ENCODE measurements at regions not wholly inside any gene's neighbourhood (a gene's known extent, or its start where the extent isn't known, plus 50 kb on each side); places are given as distances from the start of the nearest gene placed in this dataset.
"Not testable (repeated sequence)": the region's sequence is repeated elsewhere in the genome, so short reads cannot be mapped to it uniquely, and the experiment has no call there.

- H3K27ac ChIP-seq (ENCODE audit: low read length in 2 of 2) = not testable (repeated sequence)
- 83% methylated on average over 2 of the region's 4 CpGs for WGBS (ENCODE audit: insufficient coverage)
Observed at GRCh38 chr3:75500357-75500756, 163.8 kb upstream of the FRG2C start.

GRCh38 chr3:75502171-75502570 is 162.0 kb upstream of the FRG2C start:
- ATAC-seq (ENCODE audit: low read depth); H3K79me2 ChIP-seq (ENCODE audit: control insufficient read depth, insufficient read depth, low read length); H3K27me3 Mint-ChIP-seq; H3K27ac Mint-ChIP-seq; H3K9ac ChIP-seq (ENCODE audit: low read length); H3K27me3 ChIP-seq (replicated peaks in 1 of 4; ENCODE audit: control extremely low read depth in 1 of 4, control insufficient read depth in 3 of 4, insufficient read depth in 4 of 4, low read length in 3 of 4); H3K4me3 ChIP-seq (ENCODE audit: control extremely low read depth in 1 of 5, extremely low read depth in 1 of 5, insufficient read depth in 1 of 5, low read depth in 2 of 5, low read length in 4 of 5); H4K20me1 ChIP-seq (ENCODE audit: control insufficient read depth, insufficient read depth, low read length, poor library complexity, severe bottlenecking); intact Hi-C loops (cut with micrococcal nuclease); H3K4me2 ChIP-seq (replicated peaks; ENCODE audit: low read depth, low read length, poor library complexity, severe bottlenecking); DNase-seq; H3K36me3 ChIP-seq (replicated peaks in 1 of 2; ENCODE audit: control extremely low read depth in 1 of 2, control insufficient read depth in 1 of 2, extremely low read depth in 1 of 2, insufficient read depth in 2 of 2, low read length in 1 of 2); CTCF ChIA-PET; H3K9me3 Mint-ChIP-seq (ENCODE audit: insufficient read depth); H2AFZ ChIP-seq (ENCODE audit: insufficient read depth, low read depth, low read length, poor library complexity, severe bottlenecking); H3K4me1 Mint-ChIP-seq; H3K4me3 Mint-ChIP-seq; POLR2A ChIA-PET; H3K4me1 ChIP-seq (ENCODE audit: control insufficient read depth in 2 of 2, insufficient read depth in 2 of 2, low read length in 2 of 2); H3K27ac ChIP-seq (ENCODE audit: low read length in 2 of 2): not testable (repeated sequence)
- 85% methylated on average over 4 of the region's 9 CpGs for WGBS (ENCODE audit: insufficient coverage)
- H3K9me3 ChIP-seq (ENCODE audit: control extremely low read depth in 1 of 3, control insufficient read depth in 2 of 3, insufficient read depth in 1 of 3, low read length in 2 of 3) = peaks cover 0 to 11% (median 2%) of the 10 kb centered on the region in 3 donors

More at GRCh38 chr3:75500357-75500756, 163.8 kb upstream of the FRG2C start:
- H3K27ac Mint-ChIP-seq; H3K4me1 ChIP-seq (ENCODE audit: control insufficient read depth in 2 of 2, insufficient read depth in 2 of 2, low read length in 2 of 2); H3K9ac ChIP-seq (ENCODE audit: low read length); H3K9me3 Mint-ChIP-seq (ENCODE audit: insufficient read depth); intact Hi-C loops (cut with micrococcal nuclease); H3K36me3 ChIP-seq (replicated peaks in 1 of 2; ENCODE audit: control extremely low read depth in 1 of 2, control insufficient read depth in 1 of 2, extremely low read depth in 1 of 2, insufficient read depth in 2 of 2, low read length in 1 of 2); POLR2A ChIA-PET; H3K4me2 ChIP-seq (replicated peaks; ENCODE audit: low read depth, low read length, poor library complexity, severe bottlenecking); H3K9me3 ChIP-seq (ENCODE audit: control extremely low read depth in 1 of 3, control insufficient read depth in 2 of 3, insufficient read depth in 1 of 3, low read length in 2 of 3); CTCF ChIA-PET; H3K79me2 ChIP-seq (ENCODE audit: control insufficient read depth, insufficient read depth, low read length); H3K4me3 Mint-ChIP-seq; DNase-seq; H3K27me3 ChIP-seq (replicated peaks in 1 of 4; ENCODE audit: control extremely low read depth in 1 of 4, control insufficient read depth in 3 of 4, insufficient read depth in 4 of 4, low read length in 3 of 4); H2AFZ ChIP-seq (ENCODE audit: insufficient read depth, low read depth, low read length, poor library complexity, severe bottlenecking); H3K4me3 ChIP-seq (ENCODE audit: control extremely low read depth in 1 of 5, extremely low read depth in 1 of 5, insufficient read depth in 1 of 5, low read depth in 2 of 5, low read length in 4 of 5); H3K27me3 Mint-ChIP-seq; ATAC-seq (ENCODE audit: low read depth); H3K4me1 Mint-ChIP-seq; H4K20me1 ChIP-seq (ENCODE audit: control insufficient read depth, insufficient read depth, low read length, poor library complexity, severe bottlenecking): not testable (repeated sequence)

GRCh38 chr3:75502769-75503756 is 161.1 kb upstream of the FRG2C start:
- H3K27me3 ChIP-seq (replicated peaks in 1 of 4; ENCODE audit: control extremely low read depth in 1 of 4, control insufficient read depth in 3 of 4, insufficient read depth in 4 of 4, low read length in 3 of 4); H3K4me2 ChIP-seq (replicated peaks; ENCODE audit: low read depth, low read length, poor library complexity, severe bottlenecking); POLR2A ChIA-PET; CTCF ChIA-PET; H3K27me3 Mint-ChIP-seq; H3K4me1 Mint-ChIP-seq; H3K27ac Mint-ChIP-seq; ATAC-seq (ENCODE audit: low read depth); H2AFZ ChIP-seq (ENCODE audit: insufficient read depth, low read depth, low read length, poor library complexity, severe bottlenecking); H4K20me1 ChIP-seq (ENCODE audit: control insufficient read depth, insufficient read depth, low read length, poor library complexity, severe bottlenecking); DNase-seq; H3K79me2 ChIP-seq (ENCODE audit: control insufficient read depth, insufficient read depth, low read length); H3K9ac ChIP-seq (ENCODE audit: low read length); H3K27ac ChIP-seq (ENCODE audit: low read length in 2 of 2); intact Hi-C loops (cut with micrococcal nuclease); H3K4me1 ChIP-seq (ENCODE audit: control insufficient read depth in 2 of 2, insufficient read depth in 2 of 2, low read length in 2 of 2); H3K36me3 ChIP-seq (replicated peaks in 1 of 2; ENCODE audit: control extremely low read depth in 1 of 2, control insufficient read depth in 1 of 2, extremely low read depth in 1 of 2, insufficient read depth in 2 of 2, low read length in 1 of 2); H3K4me3 ChIP-seq (ENCODE audit: control extremely low read depth in 1 of 5, extremely low read depth in 1 of 5, insufficient read depth in 1 of 5, low read depth in 2 of 5, low read length in 4 of 5); H3K4me3 Mint-ChIP-seq: not testable (repeated sequence)
- H3K9me3 Mint-ChIP-seq (ENCODE audit: insufficient read depth) = peaks cover 13% of the 10 kb centered on the region
- H3K9me3 ChIP-seq (ENCODE audit: control extremely low read depth in 1 of 3, control insufficient read depth in 2 of 3, insufficient read depth in 1 of 3, low read length in 2 of 3) = peaks cover 0 to 11% (median 2%) of the 10 kb centered on the region in 3 donors
- WGBS (ENCODE audit: insufficient coverage) = 65% methylated on average over 14 of the region's 18 CpGs
